GM23248 (cell line): ENCODE measurements at regions not wholly inside any gene's neighbourhood (a gene's known extent, or its start where the extent isn't known, plus 50 kb on each side); places are given as distances from the start of the nearest gene placed in this dataset.

ENCODE experiments used
- EZH2 ChIP-seq: fragments of 200-600 bp; sonication (generic); IDR thresholded peaks from 2 replicates; pipeline ENCODE4 v1.6.1; 2018; ENCODE audit warnings: antibody characterized with exemption, mild to moderate bottlenecking; ENCODE audit not compliant: insufficient read depth, poor library complexity, severe bottlenecking
- EZH2phosphoT487 ChIP-seq: fragments of 200-600 bp; sonication (generic); IDR thresholded peaks from 2 replicates; pipeline ENCODE4 v1.6.1; 2018; ENCODE audit warnings: antibody characterized with exemption, moderate library complexity, mild to moderate bottlenecking, low read depth; ENCODE audit not compliant: insufficient read depth

DNA sequence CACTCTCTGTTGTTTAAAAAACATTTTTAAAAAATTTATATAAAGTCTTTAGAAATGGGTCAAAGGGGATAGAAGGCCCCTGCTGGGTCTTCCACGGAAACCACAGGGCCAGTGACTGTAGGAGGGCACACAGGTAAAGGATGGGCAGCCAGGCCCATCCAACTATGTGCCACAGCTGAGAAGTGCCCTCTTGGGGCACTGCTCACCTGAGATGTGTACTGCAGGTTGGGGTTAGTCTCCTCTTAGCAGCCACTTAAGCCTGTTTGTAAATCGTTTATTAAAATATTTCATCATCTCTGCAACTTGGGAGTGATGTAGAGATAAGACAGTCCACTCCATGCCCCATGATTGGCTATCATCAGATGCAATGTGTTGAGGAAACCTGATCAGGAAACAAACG lies 222.4 kb downstream of the DIRAS2 start:
- TF ChIP-seq EZH2 (no peak), EZH2phosphoT487 (no peak)
